HEK293T (cell line): ENCODE measurements at regions not wholly inside any gene's neighbourhood (a gene's known extent, or its start where the extent isn't known, plus 50 kb on each side); places are given as distances from the start of the nearest gene placed in this dataset.

ENCODE experiments used
- ELF4 ChIP-seq: fragments of 450-650 bp; IDR thresholded peaks from 2 replicates; pipeline ENCODE4 v1.6.1; 2017; ENCODE audit warnings: antibody characterized with exemption
- FOXA1 ChIP-seq: fragments of 450-650 bp; IDR thresholded peaks from 2 replicates; pipeline ENCODE4 v1.6.1; 2016; ENCODE audit warnings: mild to moderate bottlenecking
- FOXM1 ChIP-seq: fragments of 450-650 bp; IDR thresholded peaks from 2 replicates; pipeline ENCODE4 v1.6.1; 2017; ENCODE audit warnings: mild to moderate bottlenecking, borderline replicate concordance

DNA sequence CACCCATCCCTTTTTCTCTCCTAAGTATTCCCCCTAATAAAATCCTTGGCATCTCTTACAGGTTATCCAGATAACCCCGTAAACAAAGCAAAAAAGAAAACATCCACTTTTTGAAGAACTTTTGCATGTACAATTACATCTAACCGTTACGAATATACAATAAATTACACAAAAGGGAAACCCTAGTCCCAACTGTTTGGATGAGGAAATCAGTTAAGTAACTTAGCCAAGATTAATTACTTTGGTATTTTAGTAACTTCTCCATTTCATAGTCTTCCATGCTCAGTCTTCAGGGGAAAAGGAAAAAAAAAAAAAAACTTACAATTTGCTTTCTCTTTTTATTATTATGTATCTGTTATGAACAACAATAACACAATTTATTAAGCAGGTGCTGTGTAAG, 212.9 kb downstream of the ACTL7B start:
- TF ChIP-seq FOXM1 (no peak), ELF4 (no peak), FOXA1 (no peak)
